GM12864 (cell line): ENCODE measurements at regions not wholly inside any gene's neighbourhood (a gene's known extent, or its start where the extent isn't known, plus 50 kb on each side); places are given as distances from the start of the nearest gene placed in this dataset.

ENCODE experiments used
- DNase-seq: peaks from one replicate; pipeline ENCODE4 v3.0.0-alpha.2; 2011; ENCODE audit warnings: low read depth
- H3K4me3 ChIP-seq: 2 replicates; pipeline ENCODE4 v1.5.1; 2011; ENCODE audit warnings: mild to moderate bottlenecking, low read depth, low read length, control low read depth
- TF ChIP-seq, protein P1 (sequence below): IDR thresholded peaks from 2 replicates; pipeline ENCODE4 v1.5.1; 2011; ENCODE audit warnings: low read depth, mild to moderate bottlenecking, moderate library complexity, low read length, control low read depth, inconsistent platforms; ENCODE audit errors: missing control alignments

- no peak overlapping the region for H3K4me3 ChIP-seq
- TF ChIP-seq, protein P1, sequence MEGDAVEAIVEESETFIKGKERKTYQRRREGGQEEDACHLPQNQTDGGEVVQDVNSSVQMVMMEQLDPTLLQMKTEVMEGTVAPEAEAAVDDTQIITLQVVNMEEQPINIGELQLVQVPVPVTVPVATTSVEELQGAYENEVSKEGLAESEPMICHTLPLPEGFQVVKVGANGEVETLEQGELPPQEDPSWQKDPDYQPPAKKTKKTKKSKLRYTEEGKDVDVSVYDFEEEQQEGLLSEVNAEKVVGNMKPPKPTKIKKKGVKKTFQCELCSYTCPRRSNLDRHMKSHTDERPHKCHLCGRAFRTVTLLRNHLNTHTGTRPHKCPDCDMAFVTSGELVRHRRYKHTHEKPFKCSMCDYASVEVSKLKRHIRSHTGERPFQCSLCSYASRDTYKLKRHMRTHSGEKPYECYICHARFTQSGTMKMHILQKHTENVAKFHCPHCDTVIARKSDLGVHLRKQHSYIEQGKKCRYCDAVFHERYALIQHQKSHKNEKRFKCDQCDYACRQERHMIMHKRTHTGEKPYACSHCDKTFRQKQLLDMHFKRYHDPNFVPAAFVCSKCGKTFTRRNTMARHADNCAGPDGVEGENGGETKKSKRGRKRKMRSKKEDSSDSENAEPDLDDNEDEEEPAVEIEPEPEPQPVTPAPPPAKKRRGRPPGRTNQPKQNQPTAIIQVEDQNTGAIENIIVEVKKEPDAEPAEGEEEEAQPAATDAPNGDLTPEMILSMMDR, result no peak
- DNase-seq, result no peak
Observed at GRCh38 chr9:107942291-107942690, 452.7 kb upstream of the KLF4 start.

DNA sequence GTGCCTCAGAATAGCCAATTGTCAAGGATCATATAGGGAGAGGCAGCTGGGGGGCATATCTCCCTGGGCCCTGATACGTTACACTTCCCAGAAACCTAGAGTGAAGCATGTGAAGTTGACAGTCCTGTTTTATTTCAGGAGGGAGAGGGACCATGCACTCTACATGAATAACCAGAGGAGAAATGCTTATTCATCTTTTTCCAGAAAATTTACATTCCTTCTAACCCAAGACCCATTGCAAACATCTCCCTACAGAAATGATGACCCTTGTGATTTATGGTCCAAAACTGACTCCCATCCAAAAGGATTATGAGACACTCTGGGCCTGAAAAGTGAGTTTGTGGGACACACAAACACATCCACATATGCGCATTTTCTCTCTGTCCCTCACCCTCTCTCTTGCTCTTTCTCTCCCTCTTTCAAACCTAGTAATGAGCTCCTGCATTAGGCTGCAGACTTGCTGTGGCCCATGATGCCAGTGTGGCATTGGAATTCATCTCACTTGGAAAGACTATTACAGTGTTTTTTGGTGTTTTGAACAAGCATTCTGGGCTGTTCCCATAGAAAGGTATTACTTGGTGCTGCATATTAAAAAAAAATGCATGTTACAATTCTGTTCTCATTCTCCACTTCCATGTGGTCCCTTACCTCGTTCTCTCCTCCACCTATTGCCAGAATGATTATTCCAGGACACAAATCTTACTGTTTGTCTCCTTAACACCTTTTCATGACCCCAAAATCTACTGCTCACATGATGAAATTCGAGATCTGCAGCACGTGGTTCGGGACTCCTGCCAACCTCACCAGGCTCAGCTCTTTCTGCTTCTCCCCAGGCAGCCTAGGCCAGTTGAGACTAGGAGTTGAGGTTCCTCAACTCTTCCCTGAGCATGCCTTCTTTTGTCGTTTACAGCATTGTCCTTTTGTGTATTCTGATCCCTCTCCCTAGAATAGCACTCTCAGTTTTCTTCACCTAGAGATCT lies 451.3 kb upstream of the KLF4 start:
- TF ChIP-seq, protein P1, result no peak
- H3K4me3 ChIP-seq, result no peak overlapping the region
- no peak for DNase-seq

DNA sequence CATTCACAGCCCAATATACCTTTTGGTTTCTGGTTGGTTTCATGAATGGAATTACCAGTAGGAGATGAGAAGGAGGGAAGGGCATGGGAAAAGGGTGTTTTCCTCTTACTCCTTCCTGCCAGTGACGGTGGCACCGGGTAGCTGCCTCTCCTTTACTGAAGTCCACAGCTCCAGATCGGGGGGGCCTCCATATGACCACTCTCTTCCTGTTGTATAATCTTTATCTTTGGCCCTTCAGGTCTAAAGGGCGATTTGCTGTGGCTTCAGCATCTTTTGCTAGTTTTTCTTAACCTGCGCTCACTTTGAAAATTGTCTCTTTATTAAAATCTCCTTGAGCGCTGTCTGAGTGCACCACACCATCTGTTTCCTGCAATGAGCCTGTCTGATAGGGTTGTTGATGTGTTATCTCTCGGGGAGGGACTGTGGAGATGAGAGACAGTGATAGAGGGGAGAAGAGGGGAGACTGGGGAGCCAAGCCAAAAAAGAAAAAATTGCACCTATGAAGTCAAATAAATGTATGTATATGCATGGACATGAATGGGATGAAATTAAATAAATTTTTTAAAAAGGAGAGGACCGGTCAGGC lies 449.3 kb upstream of the KLF4 start:
- no peak for DNase-seq
- H3K4me3 ChIP-seq, result no peak overlapping the region
- TF ChIP-seq, protein P1, result no peak

- TF ChIP-seq, protein P1, result no peak
- no peak for DNase-seq
Observed at GRCh38 chr9:107935931-107936330, 446.4 kb upstream of the KLF4 start.

DNA sequence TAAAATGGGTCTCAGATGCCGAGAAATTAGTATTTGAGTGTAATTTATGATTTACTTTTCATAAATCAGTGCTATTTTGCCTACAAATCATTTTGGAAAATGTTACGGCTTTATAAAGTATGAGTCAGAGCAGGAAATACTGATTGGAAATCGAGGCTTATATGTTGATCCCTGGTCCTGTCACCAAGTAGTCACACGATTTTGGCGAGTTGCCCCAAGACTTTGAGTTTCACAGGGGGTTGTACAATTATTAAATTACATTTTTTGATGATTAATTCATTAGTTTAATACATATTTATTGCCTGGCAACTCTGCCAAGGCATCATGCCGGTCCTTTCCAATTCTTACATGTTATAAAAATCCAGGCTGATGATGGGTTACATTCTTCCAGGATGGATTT lies 443.9 kb upstream of the KLF4 start:
- no peak for DNase-seq
- H3K4me3 ChIP-seq, result no peak overlapping the region
- TF ChIP-seq, protein P1, result no peak

More at GRCh38 chr9:107935931-107936330, 446.4 kb upstream of the KLF4 start:
- H3K4me3 ChIP-seq, result no peak overlapping the region

- no peak overlapping the region for H3K4me3 ChIP-seq
- no peak for DNase-seq
- TF ChIP-seq, protein P1, result no peak
Observed at GRCh38 chr9:107933097-107933496, 443.5 kb upstream of the KLF4 start.
